Adrenal gland (tissue), 9 donors: ENCODE measurements at regions not wholly inside any gene's neighbourhood (a gene's known extent, or its start where the extent isn't known, plus 50 kb on each side); places are given as distances from the start of the nearest gene placed in this dataset.

Experiments
- DNase-seq, 7 donors: peaks; one replicate each; pipeline ENCODE4 v3.0.0-alpha.2; 2019 to 2020
- H3K27ac ChIP-seq, 5 donors: fragments of 200-600 bp; sonication (generic) in 4 of 5; 1 replicate in 3 of 5; 2 replicates in 2 of 5; pipeline versions ENCODE4 v1.5.1 to v1.8.0; 2016 to 2020; ENCODE audit warnings: mild to moderate bottlenecking in 1 of 5
- H3K27me3 ChIP-seq: fragments of 200-600 bp; 2 replicates; pipeline ENCODE4 v1.8.0; 2021
- H3K36me3 ChIP-seq, 2 donors: fragments of 200-600 bp; replicated peaks in 1 of 2; 1 replicate in 1 of 2; 2 replicates in 1 of 2; pipeline versions ENCODE4 v1.5.1 to v1.8.0; 2018 to 2022
- H3K4me1 ChIP-seq, 2 donors: fragments of 200-600 bp; replicated peaks in 1 of 2; 1 replicate in 1 of 2; 2 replicates in 1 of 2; pipeline versions ENCODE4 v1.5.1 to v1.8.0; 2018 to 2021
- H3K4me3 ChIP-seq, 4 donors: fragments of 200-600 bp; sonication (generic) in 3 of 4; one replicate each; pipeline ENCODE4 v1.5.1; 2016 to 2018
- H3K9me3 ChIP-seq, 3 donors: fragments of 200-600 bp; sonication (generic) in 1 of 3; replicated peaks in 1 of 3; 1 replicate in 2 of 3; 2 replicates in 1 of 3; pipeline versions ENCODE4 v1.5.1 to v1.8.0; 2016 to 2021
- CTCF ChIP-seq, 6 experiments: fragments of 450-650 bp in 4 of 6; fragments of 200-600 bp in 2 of 6; sonication (generic) in 1 of 6; IDR thresholded peaks; 1 replicate in 5 of 6; 2 replicates in 1 of 6; pipeline versions ENCODE4 v1.5.1 to v1.8.0; 2016 to 2021; ENCODE audit warnings: antibody characterized with exemption in 6 of 6, mild to moderate bottlenecking in 2 of 6, moderate library complexity in 1 of 6
- POLR2A ChIP-seq, 2 donors: fragments of 450-650 bp; IDR thresholded peaks; one replicate each; pipeline ENCODE4 v1.6.1; 2017; ENCODE audit warnings: antibody characterized with exemption in 2 of 2, mild to moderate bottlenecking in 2 of 2, moderate library complexity in 1 of 2
- WGBS, 4 donors: extraction: QIAGEN DNeasy Blood & Tissue Kit in 2 of 4; methylation state at CpG; one replicate each; pipeline versions ENCODE4 v1.1.5 to v1.1.7; 2013 to 2017; 5-methylcytosine and 5-hydroxymethylcytosine counted together
- intact Hi-C, 2 donors: fragments of 100-400 bp; cut with DNase I; formaldehyde crosslinking; loops; one replicate each; pipeline versions ENCODE4 v1.14.1 to v1.15.0; 2022 to 2023
- donor health status: healthy with polysubstance abuse.
- donor health status: Bipolar disorder and iron deficiency.
- donor health status: DM: yes; HTN: yes; CAD: no.
- donor health status: DM: no; HTN: no; CAD: no.
- donor health status: DM: no; HTN: no; CAD: no.

GRCh38 chr6:169866668-169867521 is 115.5 kb downstream of the ERMARD start:
- DNase-seq: peak in 1 of 7 donors; percentile 2
- Histone ChIP-seq H3K27ac (no peak overlapping the region), H3K9me3 (no peaks in the 10 kb centered on the region), H3K36me3 (no peaks in the 10 kb centered on the region), H3K4me1 (no peaks in the 10 kb centered on the region), H3K27me3 (no peaks in the 10 kb centered on the region), H3K4me3 (no peak overlapping the region)
- TF ChIP-seq CTCF (IDR thresholded peaks at IDR 0.05): no peak
- TF ChIP-seq POLR2A (IDR thresholded peaks at IDR 0.05): no peak
- intact Hi-C loops: no loop called here
- WGBS, 4 donors: 75 to 86% (median 78%) methylated on average over 16 to 18 of the region's 18 CpGs

GRCh38 chr6:169866140-169866534 is 114.7 kb downstream of the ERMARD start:
- H3K4me3 ChIP-seq: no peak overlapping the region
- intact Hi-C loops: no loop called here
- H3K27me3 ChIP-seq: no peaks in the 10 kb centered on the region
- H3K27ac ChIP-seq: no peak overlapping the region
- H3K36me3 ChIP-seq: no peaks in the 10 kb centered on the region
- no peaks in the 10 kb centered on the region for H3K9me3 ChIP-seq
- TF ChIP-seq POLR2A (IDR thresholded peaks at IDR 0.05) (no peak), CTCF (IDR thresholded peaks at IDR 0.05) (no peak)
- peak in 1 of 7 donors; percentile 3 for DNase-seq
- no peaks in the 10 kb centered on the region for H3K4me1 ChIP-seq
- 72 to 89% (median 82%) methylated on average over 9 to 10 of the region's 10 CpGs for WGBS, 4 donors

- intact Hi-C loops: no loop called here
- WGBS, 4 donors: 86 to 93% (median 88%) methylated on average over 7 to 13 of the region's 13 CpGs
- no peaks in the 10 kb centered on the region for H3K9me3 ChIP-seq
- no peaks in the 10 kb centered on the region for H3K4me1 ChIP-seq
- no peak overlapping the region for H3K27ac ChIP-seq
- DNase-seq: peak in 2 of 7 donors; percentile 8 to 37
- H3K36me3 ChIP-seq: no peaks in the 10 kb centered on the region
- H3K27me3 ChIP-seq: no peaks in the 10 kb centered on the region
- TF ChIP-seq CTCF (IDR thresholded peaks at IDR 0.05) (no peak), POLR2A (IDR thresholded peaks at IDR 0.05) (no peak)
- H3K4me3 ChIP-seq: no peak overlapping the region
Observed at GRCh38 chr6:169865346-169866139, 114.1 kb downstream of the ERMARD start.
